Bone marrow (tissue), 2 donors: ENCODE measurements at regions not wholly inside any gene's neighbourhood (a gene's known extent, or its start where the extent isn't known, plus 50 kb on each side); places are given as distances from the start of the nearest gene placed in this dataset.
"Not testable (repeated sequence)": the region's sequence is repeated elsewhere in the genome, so short reads cannot be mapped to it uniquely, and the experiment has no call there.

ENCODE experiments used
- DNase-seq, 2 donors: peaks; one replicate each; lab custom pipeline; 2025; lab: John Stamatoyannopoulos, UW

GRCh38 chr2:174697255-174697654, 67.0 kb downstream of the CHRNA1 start:
- peak; percentile 21 to 47 for DNase-seq

- no peak for DNase-seq
Observed at GRCh38 chr2:174694920-174695319, 69.4 kb downstream of the CHRNA1 start.

- no peak for DNase-seq
Observed at GRCh38 chr2:174694196-174694878, 69.9 kb downstream of the CHRNA1 start.

- no peak for DNase-seq
Observed at GRCh38 chr2:174693344-174693743, 70.9 kb downstream of the CHRNA1 start.

- no peak for DNase-seq
Observed at GRCh38 chr2:174692256-174692919, 71.9 kb downstream of the CHRNA1 start.

- DNase-seq = no peak
Observed at GRCh38 chr2:174691201-174691779, 73.0 kb downstream of the CHRNA1 start.

GRCh38 chr2:174690026-174690425, 74.2 kb downstream of the CHRNA1 start:
- no peak for DNase-seq

- DNase-seq = peak in 1 of 2 donors; percentile 48
Observed at GRCh38 chr2:174688079-174688478, 76.2 kb downstream of the CHRNA1 start.

- DNase-seq = no peak
Observed at GRCh38 chr2:174686430-174686829, 77.8 kb downstream of the CHRNA1 start.

- peak in 1 of 2 donors; percentile 27 for DNase-seq
Observed at GRCh38 chr2:174683392-174683759, 80.9 kb downstream of the CHRNA1 start.

GRCh38 chr2:174682578-174683391, 81.5 kb downstream of the CHRNA1 start:
- peak; percentile 21 to 34 for DNase-seq

- DNase-seq = no peak
Observed at GRCh38 chr2:174682007-174682577, 82.2 kb downstream of the CHRNA1 start.

GRCh38 chr2:174681099-174682006, 82.9 kb downstream of the CHRNA1 start:
- DNase-seq = no peak

GRCh38 chr2:174680221-174680620, 82.6 kb upstream of the WIPF1 start:
- no peak for DNase-seq

- DNase-seq = no peak
Observed at GRCh38 chr2:174678395-174678794, 80.8 kb upstream of the WIPF1 start.

- DNase-seq = no peak
Observed at GRCh38 chr2:174675615-174676014, 78.0 kb upstream of the WIPF1 start.

GRCh38 chr2:174673876-174674275, 76.3 kb upstream of the WIPF1 start:
- DNase-seq = no peak

GRCh38 chr2:174673440-174673839, 75.8 kb upstream of the WIPF1 start:
- DNase-seq = no peak

- DNase-seq = not testable (repeated sequence)
Observed at GRCh38 chr2:174671532-174671931, 73.9 kb upstream of the WIPF1 start.

GRCh38 chr2:174670446-174670845, 72.8 kb upstream of the WIPF1 start:
- DNase-seq = no peak

- DNase-seq = no peak
Observed at GRCh38 chr2:174669336-174669735, 71.7 kb upstream of the WIPF1 start.
